NB4 (cell line): ENCODE measurements at regions not wholly inside any gene's neighbourhood (a gene's known extent, or its start where the extent isn't known, plus 50 kb on each side); places are given as distances from the start of the nearest gene placed in this dataset.

ENCODE experiments used
- POLR2A ChIP-seq: IDR thresholded peaks from 2 replicates; pipeline ENCODE4 v1.6.1; 2011; ENCODE audit warnings: mild to moderate bottlenecking; ENCODE audit not compliant: insufficient read length; ENCODE audit errors: extremely low read depth
- TF ChIP-seq, protein P1 (sequence below): IDR thresholded peaks from one replicate; pipeline ENCODE4 v1.5.1; 2012; ENCODE audit warnings: low read depth, low read length
- TF ChIP-seq, protein P2 (sequence below): IDR thresholded peaks from 2 replicates; pipeline ENCODE4 v1.6.1; 2011; ENCODE audit warnings: low read depth, low read length

DNA sequence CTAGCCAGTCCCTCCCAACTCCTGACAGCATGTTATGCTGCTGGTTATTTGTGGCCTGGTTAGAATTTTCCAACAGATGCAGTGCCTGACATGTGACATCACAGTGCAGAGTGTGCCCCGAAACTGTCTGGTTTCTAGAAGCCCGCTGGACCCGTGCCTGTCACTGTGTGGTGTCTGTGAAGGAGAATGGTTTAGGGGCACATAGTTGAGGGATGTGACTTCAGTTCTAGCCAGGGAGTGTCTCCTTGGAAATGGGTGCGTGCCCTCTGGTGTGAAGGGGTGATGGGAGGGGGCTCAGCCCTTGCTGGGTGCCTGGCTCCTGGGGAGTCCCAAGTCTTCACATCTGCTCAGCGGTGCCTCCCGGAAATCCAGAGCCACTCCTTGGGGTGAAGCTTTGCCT, 303.6 kb downstream of the GLRX3 start:
- no peak for TF ChIP-seq POLR2A
- TF ChIP-seq, protein P1, sequence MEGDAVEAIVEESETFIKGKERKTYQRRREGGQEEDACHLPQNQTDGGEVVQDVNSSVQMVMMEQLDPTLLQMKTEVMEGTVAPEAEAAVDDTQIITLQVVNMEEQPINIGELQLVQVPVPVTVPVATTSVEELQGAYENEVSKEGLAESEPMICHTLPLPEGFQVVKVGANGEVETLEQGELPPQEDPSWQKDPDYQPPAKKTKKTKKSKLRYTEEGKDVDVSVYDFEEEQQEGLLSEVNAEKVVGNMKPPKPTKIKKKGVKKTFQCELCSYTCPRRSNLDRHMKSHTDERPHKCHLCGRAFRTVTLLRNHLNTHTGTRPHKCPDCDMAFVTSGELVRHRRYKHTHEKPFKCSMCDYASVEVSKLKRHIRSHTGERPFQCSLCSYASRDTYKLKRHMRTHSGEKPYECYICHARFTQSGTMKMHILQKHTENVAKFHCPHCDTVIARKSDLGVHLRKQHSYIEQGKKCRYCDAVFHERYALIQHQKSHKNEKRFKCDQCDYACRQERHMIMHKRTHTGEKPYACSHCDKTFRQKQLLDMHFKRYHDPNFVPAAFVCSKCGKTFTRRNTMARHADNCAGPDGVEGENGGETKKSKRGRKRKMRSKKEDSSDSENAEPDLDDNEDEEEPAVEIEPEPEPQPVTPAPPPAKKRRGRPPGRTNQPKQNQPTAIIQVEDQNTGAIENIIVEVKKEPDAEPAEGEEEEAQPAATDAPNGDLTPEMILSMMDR = no peak
- TF ChIP-seq, protein P2, sequence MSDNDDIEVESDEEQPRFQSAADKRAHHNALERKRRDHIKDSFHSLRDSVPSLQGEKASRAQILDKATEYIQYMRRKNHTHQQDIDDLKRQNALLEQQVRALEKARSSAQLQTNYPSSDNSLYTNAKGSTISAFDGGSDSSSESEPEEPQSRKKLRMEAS = no peak
